Left ventricle myocardium superior (tissue), 1 donor: ENCODE measurements at regions not wholly inside any gene's neighbourhood (a gene's known extent, or its start where the extent isn't known, plus 50 kb on each side); places are given as distances from the start of the nearest gene placed in this dataset.

ENCODE experiments used
- ATAC-seq: fragments of 200-7000 bp; cut with Tn5 transposase; one replicate; pipeline ENCODE4 v1.9.1; 2020; ENCODE audit warnings: mild to moderate bottlenecking, moderate library complexity
- DNase-seq: peaks from one replicate; pipeline ENCODE4 v3.0.0-alpha.2; 2020
- intact Hi-C: fragments of 100-400 bp; cut with micrococcal nuclease; formaldehyde crosslinking; loops from one replicate; pipeline ENCODE4 v1.11.0; 2022
- donor health status: DM: no; HTN: yes; CAD: no; lungs with severe emphysema.

DNA sequence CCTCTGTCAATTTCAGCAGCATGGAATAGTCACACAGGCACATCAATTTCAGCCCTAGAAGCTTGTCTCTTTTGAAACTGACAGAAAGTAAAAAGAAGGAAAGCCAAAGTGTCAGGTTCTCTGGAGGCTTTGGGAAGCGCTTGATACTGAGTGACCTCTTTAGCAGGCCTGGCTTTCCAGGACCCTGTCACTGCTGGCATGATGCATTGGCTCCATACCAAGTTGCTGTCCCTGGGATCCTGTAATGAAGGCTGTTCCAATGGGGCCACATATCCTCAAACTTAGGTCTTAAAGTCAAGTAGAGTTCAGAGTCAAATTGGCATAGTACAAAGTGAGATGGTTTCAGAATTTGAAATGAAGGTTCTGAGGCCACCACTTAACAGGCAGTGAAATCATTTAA is 640.9 kb downstream of the SQOR start:
- DNase-seq (no peak), ATAC-seq (no peak)
- intact Hi-C loops = no loop called here

DNA sequence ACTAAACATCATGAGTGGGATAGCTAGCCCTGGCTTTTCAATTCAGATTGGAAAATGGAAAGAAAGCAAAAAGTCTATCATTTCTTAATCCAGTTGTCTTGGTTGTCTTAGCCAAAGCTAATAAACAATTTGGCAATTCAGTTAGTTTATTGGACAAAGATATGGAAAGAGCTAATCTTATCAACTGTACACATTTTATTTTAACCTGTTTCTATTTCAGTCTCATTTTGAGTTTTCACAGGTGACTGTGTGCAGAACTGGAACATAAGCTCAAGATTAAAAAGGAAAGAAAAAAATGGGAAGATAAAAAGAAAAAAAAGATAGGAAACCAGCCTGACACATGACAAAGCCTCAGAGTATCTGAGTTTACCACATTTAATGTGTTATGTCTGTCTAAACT is 642.6 kb downstream of the SQOR start:
- no peak for DNase-seq
- ATAC-seq = no peak
- intact Hi-C loops = no loop called here

DNA sequence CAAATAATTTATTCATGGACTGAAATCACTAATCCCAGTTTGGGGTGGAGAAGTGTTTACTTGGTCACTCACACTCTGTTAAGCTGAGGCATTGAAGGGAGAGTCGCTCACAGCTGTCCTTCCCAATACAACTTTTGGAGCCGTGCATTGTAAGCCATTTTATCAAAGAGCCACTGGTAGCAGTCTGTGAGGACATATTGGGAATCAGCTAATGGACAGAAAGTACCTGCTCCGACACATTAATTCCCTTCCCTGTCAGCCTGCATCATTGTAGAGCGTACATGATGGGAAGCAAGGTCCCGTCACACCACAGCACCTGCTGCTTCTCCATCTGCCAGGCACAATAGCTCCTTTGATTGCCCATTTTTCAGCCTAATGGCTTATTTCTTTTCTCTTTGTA is 643.2 kb downstream of the SQOR start:
- ATAC-seq (no peak), DNase-seq (no peak)
- intact Hi-C loops = no loop called here

DNA sequence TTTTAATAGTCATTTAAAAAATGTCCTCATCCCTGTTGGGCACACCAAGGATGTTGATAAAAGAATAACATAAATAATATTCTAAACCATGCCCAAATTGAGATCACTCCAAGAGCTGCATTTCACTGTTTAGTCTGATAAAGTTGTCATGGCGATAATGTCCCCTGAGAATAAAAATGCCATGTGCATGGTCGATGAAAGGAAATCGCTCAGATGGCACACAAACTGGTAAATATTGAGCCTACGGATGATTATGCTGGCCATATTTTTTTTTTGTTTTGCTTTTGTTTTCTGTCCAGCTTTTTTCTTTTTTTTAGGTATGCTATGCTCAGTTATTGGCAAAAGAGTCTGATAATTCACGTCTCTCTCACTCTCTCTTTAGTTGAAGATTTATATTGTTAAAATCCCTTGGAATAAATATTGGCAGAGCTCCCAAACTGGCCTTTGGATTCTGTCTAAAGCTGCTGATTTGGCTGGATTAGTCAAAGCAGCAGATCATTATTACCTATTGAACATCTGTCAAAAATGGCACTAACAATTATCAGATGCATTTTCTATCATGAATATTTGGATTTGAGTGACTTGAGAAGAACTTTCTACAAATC is 643.8 kb downstream of the SQOR start:
- DNase-seq = no peak
- intact Hi-C loops = no loop called here
- ATAC-seq = no peak

DNA sequence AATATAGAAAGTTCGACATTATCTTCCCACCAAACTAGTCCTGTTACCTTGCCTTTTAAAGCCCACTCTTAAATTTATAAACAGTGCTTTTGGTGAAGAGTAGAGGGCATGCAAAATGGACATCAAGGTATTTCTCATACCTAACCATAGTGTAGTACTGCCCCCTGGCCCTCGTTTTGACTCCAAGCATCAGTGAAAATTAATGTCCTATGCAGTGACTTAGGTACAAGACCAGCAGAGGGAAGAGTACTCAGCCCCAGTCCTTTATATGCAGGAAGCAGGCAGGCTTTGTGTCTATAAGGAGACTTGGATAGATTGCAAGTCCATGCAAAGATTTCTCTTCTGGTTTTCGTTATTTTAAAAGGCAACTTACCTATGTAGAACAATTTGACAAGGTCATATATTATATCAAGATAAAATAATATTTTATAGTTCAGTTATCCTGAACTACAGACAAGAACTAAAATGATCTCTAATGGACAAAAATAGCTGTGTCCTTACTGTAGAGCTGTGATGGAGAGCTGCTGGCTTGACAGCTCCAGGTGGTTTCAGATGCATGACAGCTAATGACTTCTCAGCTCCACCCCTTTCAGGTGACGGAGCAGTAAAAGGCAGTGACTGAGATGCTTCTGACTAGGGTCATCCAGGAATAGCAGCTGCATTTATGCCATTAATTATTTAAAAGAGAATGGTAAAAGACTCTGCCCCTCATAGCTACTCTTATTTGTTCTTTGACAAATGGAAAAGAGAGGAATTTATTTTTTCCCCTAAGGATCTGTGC is 646.1 kb downstream of the SQOR start:
- DNase-seq (no peak), ATAC-seq (no peak)
- intact Hi-C loops = no loop called here

DNA sequence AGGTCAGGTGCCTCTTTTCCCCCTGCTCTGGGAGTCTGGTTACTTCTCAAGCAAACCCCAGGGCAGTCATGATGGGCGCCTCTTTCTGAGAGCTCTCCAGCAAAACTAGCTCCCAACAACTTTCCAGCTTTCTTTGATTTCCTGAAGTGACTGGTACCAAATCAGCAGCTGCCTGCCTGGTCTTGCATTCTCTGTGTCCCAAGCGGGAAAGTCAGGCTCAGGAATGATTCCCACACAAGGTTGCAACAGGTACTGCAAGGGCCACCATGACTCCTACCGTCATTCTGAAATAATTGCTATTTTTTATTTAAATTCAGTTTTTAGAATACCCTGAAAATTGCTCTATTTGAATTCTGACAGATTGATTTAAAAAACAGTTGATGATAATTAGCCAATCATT is 658.7 kb downstream of the SQOR start:
- intact Hi-C loops = no loop called here
- ATAC-seq (no peak), DNase-seq (no peak)

DNA sequence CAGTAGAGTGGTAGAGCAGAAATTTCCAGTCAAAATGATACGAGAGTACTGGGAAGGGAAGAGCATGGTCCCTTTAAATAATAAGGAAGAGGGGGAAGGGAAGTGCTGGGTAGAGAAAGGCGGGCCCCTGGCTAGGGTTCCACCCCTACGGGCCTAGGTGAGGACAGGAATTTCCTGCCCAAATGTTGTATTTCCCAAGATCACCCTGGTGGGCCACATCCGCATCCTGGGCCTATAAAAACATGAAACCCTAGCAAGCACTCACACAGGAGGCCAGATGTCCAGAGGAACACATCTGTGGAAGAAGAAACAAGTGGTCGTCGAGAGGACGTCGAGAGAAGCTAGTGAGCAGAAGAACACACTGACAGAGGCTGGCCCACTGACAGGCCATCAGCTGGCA is 661.2 kb downstream of the SQOR start:
- ATAC-seq (peak; percentile 38), DNase-seq (no peak)
- intact Hi-C loops = no loop called here

DNA sequence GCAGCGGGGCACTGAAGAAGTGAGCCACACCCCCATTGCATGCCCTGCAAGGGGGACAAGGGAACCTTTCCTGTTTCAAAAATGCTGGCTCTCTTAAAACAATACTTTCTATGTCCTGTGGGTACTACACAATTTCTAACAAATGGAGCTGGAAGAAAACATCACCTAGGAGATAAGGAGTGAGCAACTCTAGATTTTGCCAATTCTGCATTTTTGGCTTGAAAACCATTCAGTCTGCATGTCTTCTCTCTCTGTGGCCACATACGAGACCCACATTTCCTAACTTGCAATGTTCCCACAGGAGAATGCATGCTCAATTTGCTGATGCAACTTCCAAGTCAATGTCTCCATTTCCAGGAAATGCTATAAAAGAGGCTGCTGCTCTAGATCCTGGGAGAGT is 662.0 kb downstream of the SQOR start:
- no peak for ATAC-seq
- DNase-seq = no peak
- intact Hi-C loops = no loop called here

DNA sequence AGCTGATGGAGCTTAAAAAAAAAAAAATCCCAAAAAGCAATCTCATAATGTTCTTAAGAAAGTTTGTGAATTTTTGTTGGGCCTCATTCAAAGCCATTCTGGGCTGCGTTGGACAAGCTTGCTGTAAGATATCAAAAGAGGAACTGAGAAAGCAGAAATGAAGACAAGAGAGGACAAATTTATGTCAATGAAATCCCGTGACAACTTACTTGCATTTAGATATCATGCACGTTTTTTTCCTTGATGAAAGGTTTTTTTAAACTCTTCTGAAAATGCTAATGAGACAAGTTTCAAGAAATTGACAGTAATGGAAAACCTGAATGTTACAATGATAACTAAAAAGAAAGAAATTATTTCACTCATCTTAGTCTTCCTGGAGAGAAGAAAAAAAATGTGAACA is 662.9 kb downstream of the SQOR start:
- intact Hi-C loops = no loop called here
- ATAC-seq (no peak), DNase-seq (no peak)

DNA sequence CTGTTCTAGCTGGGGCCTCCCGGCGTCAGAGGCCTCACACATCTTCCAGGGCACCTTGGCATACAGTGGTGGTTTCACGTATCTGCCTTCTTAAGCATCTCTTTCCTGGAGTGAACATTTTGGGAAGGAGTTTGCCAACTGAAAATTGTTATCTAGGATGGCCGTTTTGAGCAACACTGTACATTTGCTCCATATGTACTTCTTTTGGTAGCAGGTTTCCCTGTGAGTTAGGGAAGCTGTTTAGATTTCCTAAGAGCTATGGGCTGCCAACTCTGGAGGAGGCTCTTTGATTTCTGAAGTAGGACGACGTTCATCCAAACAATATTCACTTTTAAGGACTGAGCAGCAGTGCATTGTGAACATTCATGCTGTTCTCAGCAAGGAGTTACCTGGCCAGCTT is 665.9 kb downstream of the SQOR start:
- DNase-seq (no peak), ATAC-seq (no peak)
- intact Hi-C loops = no loop called here

DNA sequence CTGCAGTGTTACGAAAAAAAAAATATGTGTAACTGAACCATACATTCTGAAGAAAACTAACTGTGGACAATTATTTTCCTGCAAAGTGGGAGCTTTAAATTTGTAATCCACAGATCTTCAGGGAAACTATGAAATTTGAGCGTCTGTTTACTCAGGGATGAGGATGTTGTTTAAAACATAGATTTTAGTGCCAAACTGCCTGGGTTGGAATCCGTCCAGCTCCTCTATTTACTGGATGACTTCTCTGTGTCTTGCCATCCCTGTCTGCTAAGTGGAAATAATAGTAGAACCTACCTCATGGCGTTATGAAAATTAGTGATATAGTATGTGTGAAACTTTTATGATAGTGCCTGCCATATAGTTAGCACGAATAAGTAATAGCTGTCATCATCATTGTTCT is 666.5 kb downstream of the SQOR start:
- intact Hi-C loops = no loop called here
- ATAC-seq (no peak), DNase-seq (no peak)

DNA sequence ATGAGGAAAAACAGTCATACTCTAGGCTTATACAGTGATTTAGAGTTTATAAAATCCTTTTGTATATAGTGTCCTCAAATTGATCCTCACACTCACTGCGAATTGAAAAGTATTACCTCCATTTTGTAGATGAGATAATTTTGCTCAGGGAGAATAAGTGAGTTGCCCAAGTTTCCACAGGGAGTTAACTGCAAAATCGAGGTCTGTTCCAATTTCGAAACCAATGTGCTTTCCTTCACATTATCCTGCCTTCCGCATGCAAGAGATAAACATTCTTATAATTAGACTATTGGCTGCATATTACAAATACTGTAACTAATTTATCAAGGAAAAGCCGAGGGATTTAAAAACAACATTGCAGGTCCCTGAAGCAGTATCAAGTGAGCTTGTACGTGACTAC is 667.0 kb downstream of the SQOR start:
- ATAC-seq = no peak

DNA sequence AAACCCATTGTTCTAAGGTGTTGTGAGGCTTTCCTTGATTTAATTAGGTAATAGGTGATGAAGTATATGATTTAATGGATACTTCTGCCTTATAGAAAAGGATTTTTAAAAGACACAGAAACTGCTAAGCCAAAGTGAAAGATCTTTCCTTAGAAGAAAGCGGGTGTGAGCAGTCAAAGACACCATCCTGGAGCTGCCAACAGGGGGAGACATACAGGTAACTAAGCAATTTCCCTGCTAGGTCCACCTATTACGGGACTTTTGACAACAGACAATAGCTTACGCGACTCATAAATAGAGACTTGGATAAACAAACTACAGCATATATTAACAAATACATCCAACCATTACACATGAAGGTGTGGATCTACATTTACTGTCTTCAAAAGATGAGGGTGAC is 669.5 kb downstream of the SQOR start:
- no peak for ATAC-seq
- intact Hi-C loops = no loop called here

More for the DNA sequence above, 667.0 kb downstream of the SQOR start:
- DNase-seq = no peak
- intact Hi-C loops = no loop called here

DNA sequence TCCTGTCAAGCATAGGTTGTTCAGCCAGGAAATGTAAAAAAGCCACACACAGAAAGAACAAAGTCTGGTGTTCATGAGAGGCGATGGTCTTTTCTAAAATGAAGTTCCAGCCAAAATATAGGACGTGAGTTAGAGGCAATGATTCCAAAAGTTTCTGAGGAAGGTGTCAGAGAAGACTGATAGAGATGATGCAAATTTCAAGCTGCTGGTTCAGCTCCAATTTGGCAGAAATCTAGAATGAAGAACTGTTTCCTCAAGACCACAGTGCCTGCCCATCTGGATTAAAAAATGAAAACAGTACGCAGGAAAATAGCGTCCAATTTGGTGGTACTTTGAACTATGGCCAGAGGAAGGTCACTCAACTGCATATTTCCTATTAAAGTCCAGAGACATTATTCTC is 672.9 kb downstream of the SQOR start:
- ATAC-seq = no peak
- intact Hi-C loops = no loop called here
- DNase-seq = no peak

More for the DNA sequence above, 669.5 kb downstream of the SQOR start:
- no peak for DNase-seq

DNA sequence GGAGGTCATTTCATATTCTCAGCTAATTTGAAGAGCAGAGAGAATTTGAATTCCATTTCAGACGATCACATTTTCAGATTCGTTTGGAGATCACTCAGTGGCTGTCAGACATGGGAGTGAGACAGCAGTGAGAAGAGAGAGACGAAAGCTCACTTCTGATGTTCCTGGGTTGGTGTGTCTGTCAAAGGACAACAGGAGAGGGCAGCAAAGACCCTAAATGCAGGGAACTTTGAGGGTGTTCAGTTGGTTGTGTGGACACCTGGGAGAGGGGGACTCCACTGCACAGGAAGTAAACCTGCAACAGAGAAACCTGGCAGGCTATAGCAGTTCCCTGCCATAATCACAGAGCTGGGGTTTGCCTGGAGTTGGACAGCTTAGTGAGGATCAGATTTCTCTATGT is 675.1 kb downstream of the SQOR start:
- ATAC-seq (no peak), DNase-seq (no peak)
- intact Hi-C loops = no loop called here

DNA sequence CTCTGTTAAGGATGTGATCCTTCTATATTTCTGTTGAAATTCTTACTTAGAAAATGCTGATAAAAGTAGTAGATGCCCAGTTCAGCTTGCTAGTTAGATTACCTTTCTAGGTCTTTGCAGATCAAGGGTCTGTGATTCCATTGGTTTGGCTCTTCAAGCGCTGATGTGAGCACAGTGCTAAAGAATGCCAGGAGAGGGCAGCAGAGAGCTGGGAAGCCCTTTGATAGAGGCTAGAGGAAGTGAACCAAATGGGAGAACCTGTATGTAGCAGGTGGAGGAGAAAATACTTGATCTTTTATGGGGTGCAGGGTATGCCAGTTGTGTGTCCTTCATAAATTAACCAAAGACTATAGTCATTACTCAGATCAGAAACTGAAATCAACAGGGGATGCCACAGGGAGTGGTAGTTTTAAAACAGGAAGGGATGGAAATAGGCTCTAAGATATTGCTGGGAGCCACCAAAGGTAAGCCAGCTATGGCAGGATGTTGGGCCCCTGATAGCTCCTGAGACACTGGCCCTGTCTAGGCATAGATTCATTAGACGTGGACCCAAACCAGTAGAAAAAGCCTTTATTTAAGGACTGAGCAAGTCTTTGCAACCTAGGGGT is 677.4 kb downstream of the SQOR start:
- DNase-seq (peak; percentile 67), ATAC-seq (peak; percentile 87)
- intact Hi-C loops = no loop called here

DNA sequence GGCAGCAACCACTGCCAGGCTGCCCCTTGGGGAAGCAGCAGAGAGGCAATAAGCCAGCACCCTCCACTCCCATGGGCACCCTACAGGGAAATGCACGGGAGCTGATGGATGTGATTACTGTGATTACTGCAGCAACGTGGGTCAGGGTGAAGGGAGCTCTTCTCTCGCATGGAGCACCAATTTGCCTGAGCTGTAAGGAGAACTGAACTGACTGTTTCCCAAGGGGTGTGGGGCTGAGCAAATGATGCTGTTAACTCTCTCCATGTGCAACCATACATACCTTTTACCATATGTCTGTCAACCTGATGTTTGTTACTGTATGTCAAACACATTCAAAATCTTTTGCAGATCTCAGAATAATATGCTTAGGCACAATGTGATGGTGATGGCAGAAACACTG is 680.6 kb downstream of the SQOR start:
- intact Hi-C loops = no loop called here
- ATAC-seq (no peak), DNase-seq (no peak)

DNA sequence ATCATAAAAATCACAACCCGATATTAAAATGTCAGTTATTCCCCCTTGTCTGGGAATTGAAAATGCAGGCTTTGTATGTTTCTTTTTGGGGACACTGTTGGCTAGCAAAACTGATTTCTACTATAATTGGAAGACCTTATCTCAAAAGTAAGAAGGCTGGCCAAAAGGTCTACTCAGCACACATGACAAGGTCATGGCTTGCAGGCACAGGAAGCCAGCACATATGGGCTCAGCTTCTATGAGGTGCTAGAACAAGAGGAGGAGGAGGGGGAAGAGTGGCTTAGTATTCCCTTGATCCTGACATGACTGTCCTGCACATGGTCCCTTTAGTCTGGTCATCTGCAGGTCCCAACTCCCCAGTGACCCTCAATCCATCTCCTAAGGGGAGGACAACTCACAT is 681.2 kb downstream of the SQOR start:
- intact Hi-C loops = no loop called here
- DNase-seq = no peak
- ATAC-seq = peak; percentile 84

DNA sequence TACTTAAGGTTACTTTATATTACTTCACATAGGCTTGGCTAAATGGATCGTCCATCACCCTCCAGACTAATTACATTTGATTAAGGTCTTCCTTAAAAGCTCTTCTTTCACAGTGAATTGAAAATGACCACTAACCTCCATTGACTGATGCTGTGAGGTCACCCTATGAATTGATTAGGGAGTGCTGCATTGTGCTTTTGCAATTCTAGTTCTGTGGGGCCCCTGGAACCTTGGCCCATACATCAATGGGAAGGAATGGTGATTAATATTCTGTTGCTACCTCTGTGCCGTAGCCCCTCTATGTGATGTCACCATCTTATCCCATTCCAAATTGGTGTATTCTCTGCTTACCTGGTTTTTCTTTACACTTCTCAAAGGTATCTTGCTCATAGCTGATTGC is 682.2 kb downstream of the SQOR start:
- no peak for DNase-seq
- no peak for ATAC-seq
- intact Hi-C loops = no loop called here

DNA sequence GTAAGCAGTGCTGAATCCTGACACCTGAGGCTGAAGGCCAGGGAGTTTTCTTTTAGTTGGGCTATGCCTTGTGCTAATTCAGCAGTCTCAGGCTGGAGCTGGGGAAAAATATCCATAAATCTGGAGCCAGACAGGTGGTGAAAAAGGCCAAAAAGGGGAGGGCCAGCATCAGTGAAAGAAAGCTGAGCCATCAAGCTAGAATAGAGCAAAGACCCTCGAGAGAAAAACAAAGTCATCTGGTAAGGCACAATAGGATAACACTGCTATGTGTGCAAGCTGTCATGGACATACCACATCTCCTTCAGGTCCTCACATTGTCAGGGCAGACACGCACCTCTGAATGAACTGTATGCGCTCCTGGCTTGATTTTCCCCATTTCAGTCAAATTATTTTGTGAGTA is 687.9 kb downstream of the SQOR start:
- ATAC-seq (no peak), DNase-seq (no peak)
- intact Hi-C loops = no loop called here

DNA sequence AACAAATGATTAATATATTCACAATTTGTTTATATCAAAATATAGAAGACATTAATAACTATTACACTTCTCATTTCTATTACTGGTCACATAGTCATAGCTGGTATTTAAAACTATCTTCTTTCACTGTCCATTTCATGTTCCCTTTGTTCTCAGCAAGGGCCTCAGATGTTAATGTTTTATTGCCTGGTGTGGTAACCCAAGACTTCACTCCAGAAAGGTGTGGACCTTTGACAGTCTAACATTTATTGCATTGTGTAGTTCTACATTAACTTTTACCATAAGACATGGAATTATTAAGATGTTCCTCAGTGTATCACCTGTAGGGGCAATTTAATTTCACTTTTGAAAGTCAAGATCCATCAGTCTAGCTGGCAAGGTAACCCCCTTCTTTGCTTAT is 691.3 kb downstream of the SQOR start:
- intact Hi-C loops = no loop called here
- ATAC-seq (no peak), DNase-seq (no peak)
